Brain microvascular endothelial cell (primary cell): ENCODE measurements at regions not wholly inside any gene's neighbourhood (a gene's known extent, or its start where the extent isn't known, plus 50 kb on each side); places are given as distances from the start of the nearest gene placed in this dataset.

ENCODE experiments used
- DNase-seq: peaks from one replicate; pipeline ENCODE4 v3.0.0-alpha.2; 2020
- H3K27ac ChIP-seq: fragments of 250-450 bp; sonication (Bioruptor Pico); 2 replicates; pipeline ENCODE4 v1.5.1; 2020; ENCODE audit warnings: mild to moderate bottlenecking, moderate library complexity
- H3K27me3 ChIP-seq: fragments of 250-450 bp; sonication (Bioruptor Pico); replicated peaks from 2 replicates; pipeline ENCODE4 v1.5.1; 2020; ENCODE audit warnings: mild to moderate bottlenecking
- H3K36me3 ChIP-seq: fragments of 250-450 bp; sonication (Bioruptor Pico); replicated peaks from 2 replicates; pipeline ENCODE4 v1.5.1; 2020; ENCODE audit warnings: mild to moderate bottlenecking
- H3K4me3 ChIP-seq: 2 replicates; pipeline ENCODE4 v1.5.1; 2011; ENCODE audit warnings: low read depth, mild to moderate bottlenecking, control low read depth, low read length, moderate library complexity
- in situ Hi-C: cut with HindIII; loops from 2 replicates; pipeline ENCODE4 v1.10.0; 2017; ENCODE audit warnings: low sequenced_read_pairs, low pct_ligation_motif_present
- TF ChIP-seq, protein P1 (sequence below): IDR thresholded peaks from 2 replicates; pipeline ENCODE4 v1.5.1; 2011; ENCODE audit warnings: low read depth, mild to moderate bottlenecking, moderate library complexity, low read length, control low read depth, inconsistent platforms; ENCODE audit errors: missing control alignments

DNA sequence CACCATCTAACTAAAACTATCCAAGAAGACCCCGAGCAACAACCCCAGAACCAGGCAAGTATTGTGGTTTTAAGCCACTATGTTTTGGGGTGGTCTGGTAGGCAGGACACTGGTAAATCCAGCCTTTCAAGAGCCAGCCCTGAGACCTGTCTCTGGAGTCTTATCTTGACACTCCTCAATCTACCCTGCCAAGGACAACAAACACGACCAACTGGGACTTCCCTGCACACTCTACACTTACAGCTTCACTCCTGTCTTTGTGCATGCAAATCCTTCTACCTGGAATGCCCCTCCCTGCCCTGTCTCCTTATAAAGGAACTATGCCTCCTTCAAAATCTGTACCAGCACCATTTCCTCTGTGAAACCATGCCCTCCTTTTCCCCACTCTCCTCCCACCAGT, 107.3 kb downstream of the RPL27A start:
- Histone ChIP-seq H3K27me3 (no peaks in the 10 kb centered on the region), H3K27ac (no peak overlapping the region), H3K36me3 (no peaks in the 10 kb centered on the region), H3K4me3 (no peak overlapping the region)
- in situ Hi-C loops, result no loop called here
- TF ChIP-seq, protein P1, sequence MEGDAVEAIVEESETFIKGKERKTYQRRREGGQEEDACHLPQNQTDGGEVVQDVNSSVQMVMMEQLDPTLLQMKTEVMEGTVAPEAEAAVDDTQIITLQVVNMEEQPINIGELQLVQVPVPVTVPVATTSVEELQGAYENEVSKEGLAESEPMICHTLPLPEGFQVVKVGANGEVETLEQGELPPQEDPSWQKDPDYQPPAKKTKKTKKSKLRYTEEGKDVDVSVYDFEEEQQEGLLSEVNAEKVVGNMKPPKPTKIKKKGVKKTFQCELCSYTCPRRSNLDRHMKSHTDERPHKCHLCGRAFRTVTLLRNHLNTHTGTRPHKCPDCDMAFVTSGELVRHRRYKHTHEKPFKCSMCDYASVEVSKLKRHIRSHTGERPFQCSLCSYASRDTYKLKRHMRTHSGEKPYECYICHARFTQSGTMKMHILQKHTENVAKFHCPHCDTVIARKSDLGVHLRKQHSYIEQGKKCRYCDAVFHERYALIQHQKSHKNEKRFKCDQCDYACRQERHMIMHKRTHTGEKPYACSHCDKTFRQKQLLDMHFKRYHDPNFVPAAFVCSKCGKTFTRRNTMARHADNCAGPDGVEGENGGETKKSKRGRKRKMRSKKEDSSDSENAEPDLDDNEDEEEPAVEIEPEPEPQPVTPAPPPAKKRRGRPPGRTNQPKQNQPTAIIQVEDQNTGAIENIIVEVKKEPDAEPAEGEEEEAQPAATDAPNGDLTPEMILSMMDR, result no peak
- no peak for DNase-seq

GRCh38 chr11:8790968-8791367, 108.4 kb downstream of the RPL27A start:
- H3K36me3 ChIP-seq, result no peaks in the 10 kb centered on the region
- H3K27me3 ChIP-seq, result no peaks in the 10 kb centered on the region
- no peak overlapping the region for H3K4me3 ChIP-seq
- in situ Hi-C loops, result no loop called here
- TF ChIP-seq, protein P1, result no peak
- no peak for DNase-seq
- H3K27ac ChIP-seq, result no peak overlapping the region

DNA sequence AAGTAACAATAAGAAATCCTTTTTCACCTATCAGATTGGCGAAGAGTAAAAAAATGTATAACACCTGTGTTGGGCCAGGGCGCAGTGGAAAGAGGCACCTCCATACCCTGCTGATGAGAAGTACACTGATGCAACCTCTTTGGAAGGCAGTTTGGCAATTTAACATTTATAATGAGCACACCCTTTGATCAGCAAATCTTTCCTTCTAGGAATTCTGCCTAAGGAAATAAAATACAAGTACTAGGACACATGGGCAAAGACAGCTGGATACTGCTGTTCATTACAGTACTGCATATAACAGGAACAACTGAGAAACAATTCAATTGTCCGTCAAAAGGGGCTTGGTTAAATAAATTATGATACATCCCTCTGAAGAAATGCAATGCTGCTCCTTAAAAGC, 110.1 kb downstream of the RPL27A start:
- Histone ChIP-seq H3K4me3 (no peak overlapping the region), H3K27ac (no peak overlapping the region), H3K27me3 (no peaks in the 10 kb centered on the region), H3K36me3 (no peaks in the 10 kb centered on the region)
- in situ Hi-C loops, result no loop called here
- TF ChIP-seq, protein P1, result no peak
- DNase-seq, result no peak

- no peak for DNase-seq
- Histone ChIP-seq H3K27me3 (no peaks in the 10 kb centered on the region), H3K36me3 (no peaks in the 10 kb centered on the region), H3K4me3 (no peak overlapping the region), H3K27ac (no peak overlapping the region)
- in situ Hi-C loops, result no loop called here
- TF ChIP-seq, protein P1, result no peak
Observed at GRCh38 chr11:8793114-8793777, 110.7 kb downstream of the RPL27A start.

DNA sequence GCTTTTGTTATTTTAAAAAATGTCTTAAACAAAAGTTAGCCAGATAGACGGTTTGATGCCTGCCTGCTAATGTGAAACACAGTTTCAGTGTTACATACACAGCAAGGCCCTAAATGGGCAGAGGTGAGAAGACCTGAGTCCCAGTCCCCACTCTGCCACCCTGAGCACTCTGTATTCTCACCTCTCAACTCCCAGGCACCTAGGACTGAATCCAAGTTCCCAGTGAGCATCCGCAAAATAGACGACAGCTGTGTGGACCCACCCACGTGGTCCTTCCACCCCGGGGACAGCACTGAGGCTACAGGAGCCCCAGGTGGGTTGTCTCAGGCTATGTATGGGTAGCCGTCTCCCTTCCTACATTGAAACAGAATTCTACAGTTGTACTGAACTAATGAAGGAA, 111.5 kb downstream of the RPL27A start:
- in situ Hi-C loops, result no loop called here
- H3K36me3 ChIP-seq, result no peaks in the 10 kb centered on the region

More for the DNA sequence above, 111.5 kb downstream of the RPL27A start:
- H3K4me3 ChIP-seq, result no peak overlapping the region
- TF ChIP-seq, protein P1, result no peak
- DNase-seq, result no peak
- H3K27ac ChIP-seq, result no peak overlapping the region
- no peaks in the 10 kb centered on the region for H3K27me3 ChIP-seq
